Caco-2 (cell line): ENCODE measurements at regions not wholly inside any gene's neighbourhood (a gene's known extent, or its start where the extent isn't known, plus 50 kb on each side); places are given as distances from the start of the nearest gene placed in this dataset.

Experiments used
- BruUV-seq: library from RNA; stranded (reverse); fragments of 400-500 nt; replicated peaks from 2 replicates; lab custom pipeline; 2021; lab: Mats Ljungman, UMichigan
- CTCF ChIA-PET: fragments of 300-600 bp; sonication (Branson Sonifier 250); formaldehyde crosslinking; loops from one replicate; lab custom pipeline; 2022; ENCODE audit warnings: antibody characterized with exemption; lab: Charles Lee
- POLR2A ChIA-PET: fragments of 300-600 bp; sonication (Branson Sonifier 250); formaldehyde crosslinking; loops from one replicate; lab custom pipeline; 2022; ENCODE audit warnings: antibody characterized with exemption; lab: Charles Lee
- DNase-seq, 2 experiments: peaks; one replicate each; pipeline versions ENCODE4 v3.0.0 to v3.0.0-alpha.2; 2020 to 2022
- H3K27me3 ChIP-seq: replicated peaks from 2 replicates; pipeline ENCODE4 v1.6.0; 2011; ENCODE audit warnings: low read length; ENCODE audit not compliant: control insufficient read depth, insufficient read depth
- H3K36me3 ChIP-seq: 2 replicates; pipeline ENCODE4 v1.5.1; 2011; ENCODE audit warnings: low read length; ENCODE audit not compliant: control insufficient read depth, insufficient read depth
- H3K4me1 ChIP-seq: fragments of 250-450 bp; sonication (Bioruptor Pico); 2 replicates; pipeline ENCODE4 v1.5.1; 2020; ENCODE audit warnings: mild to moderate bottlenecking
- H3K4me3 ChIP-seq: 2 replicates; pipeline ENCODE4 v1.5.1; 2011; ENCODE audit warnings: low read depth, mild to moderate bottlenecking, control low read depth, low read length
- H3K9me3 ChIP-seq: fragments of 250-450 bp; sonication (Bioruptor Pico); 2 replicates; pipeline ENCODE4 v1.5.1; 2020; ENCODE audit warnings: mild to moderate bottlenecking, moderate library complexity
- H3K27ac Mint-ChIP-seq: one replicate; pipeline ENCODE4 v1.8.0; 2022; ENCODE audit warnings: mixed read lengths; ENCODE audit not compliant: unreplicated experiment
- H3K27me3 Mint-ChIP-seq: one replicate; pipeline ENCODE4 v1.8.0; 2022; ENCODE audit warnings: mixed read lengths; ENCODE audit not compliant: insufficient read depth, unreplicated experiment
- H3K36me3 Mint-ChIP-seq: one replicate; pipeline ENCODE4 v1.8.0; 2022; ENCODE audit warnings: mild to moderate bottlenecking, mixed read lengths; ENCODE audit not compliant: insufficient read depth, unreplicated experiment
- H3K4me1 Mint-ChIP-seq: one replicate; pipeline ENCODE4 v1.8.0; 2022; ENCODE audit warnings: low read depth, mixed read lengths; ENCODE audit not compliant: unreplicated experiment
- H3K4me3 Mint-ChIP-seq: one replicate; pipeline ENCODE4 v1.8.0; 2022; ENCODE audit warnings: mild to moderate bottlenecking, moderate library complexity, mixed read lengths; ENCODE audit not compliant: unreplicated experiment
- H3K9me3 Mint-ChIP-seq: one replicate; pipeline ENCODE4 v1.8.0; 2022; ENCODE audit warnings: mixed read lengths; ENCODE audit not compliant: unreplicated experiment
- CTCF ChIP-seq, 2 experiments: fragments of 200-600 bp in 1 of 2; IDR thresholded peaks; 1 replicate in 1 of 2; 2 replicates in 1 of 2; pipeline versions ENCODE4 v1.5.1 to v1.8.0; 2011 to 2022; ENCODE audit warnings: antibody characterized with exemption in 1 of 2, control low read depth in 1 of 2, inconsistent platforms in 1 of 2, low read depth in 1 of 2, low read length in 1 of 2, mild to moderate bottlenecking in 1 of 2, moderate library complexity in 1 of 2; ENCODE audit not compliant: insufficient read depth in 1 of 2, severe bottlenecking in 1 of 2, unreplicated experiment in 1 of 2
- intact Hi-C: fragments of 100-400 bp; cut with micrococcal nuclease; formaldehyde crosslinking; loops from one replicate; pipeline ENCODE4 v1.10.0; 2022; ENCODE audit not compliant: unreplicated experiment

- Histone ChIP-seq H3K27me3 (no peaks in the 10 kb centered on the region), H3K9me3 (no peaks in the 10 kb centered on the region), H3K4me1 (no peaks in the 10 kb centered on the region), H3K36me3 (no peaks in the 10 kb centered on the region), H3K4me3 (no peak overlapping the region)
- no peak overlapping the region for H3K4me3 Mint-ChIP-seq
- no peak for TF ChIP-seq CTCF (IDR thresholded peaks at IDR 0.05; ENCODE audit: insufficient read depth in 1 of 2, low read depth in 1 of 2, low read length in 1 of 2, severe bottlenecking in 1 of 2, unreplicated experiment in 1 of 2)
- CTCF ChIA-PET: no interaction called here
- BruUV-seq: no TSS peak
- DNase-seq: no peak
- H3K36me3 Mint-ChIP-seq: no peaks in the 10 kb centered on the region
- POLR2A ChIA-PET: no interaction called here
- intact Hi-C loops: no loop called here
- H3K27me3 Mint-ChIP-seq: no peaks in the 10 kb centered on the region
- no peaks in the 10 kb centered on the region for H3K4me1 Mint-ChIP-seq
- H3K27ac Mint-ChIP-seq: no peak overlapping the region
- H3K9me3 Mint-ChIP-seq: peaks cover 8% of the 10 kb centered on the region
These were observed 998.5 kb downstream of the ADGRL2 start for GRCh38 chr1:82799261-82799660.

- H3K4me3 ChIP-seq: no peak overlapping the region
- no peaks in the 10 kb centered on the region for H3K9me3 ChIP-seq
- no peak for TF ChIP-seq CTCF (IDR thresholded peaks at IDR 0.05; ENCODE audit: insufficient read depth in 1 of 2, low read depth in 1 of 2, low read length in 1 of 2, severe bottlenecking in 1 of 2, unreplicated experiment in 1 of 2)
- Mint-ChIP-seq H3K36me3 (no peaks in the 10 kb centered on the region), H3K9me3 (peaks cover 8% of the 10 kb centered on the region), H3K4me3 (no peak overlapping the region), H3K4me1 (no peaks in the 10 kb centered on the region), H3K27me3 (no peaks in the 10 kb centered on the region), H3K27ac (no peak overlapping the region)
- intact Hi-C loops: no loop called here
- no peaks in the 10 kb centered on the region for H3K36me3 ChIP-seq
- no peaks in the 10 kb centered on the region for H3K4me1 ChIP-seq
- POLR2A ChIA-PET: no interaction called here
- no peaks in the 10 kb centered on the region for H3K27me3 ChIP-seq
- no peak for DNase-seq
- no TSS peak for BruUV-seq
- CTCF ChIA-PET: no interaction called here
These were observed 994.9 kb downstream of the ADGRL2 start for GRCh38 chr1:82795508-82796149.

GRCh38 chr1:82792151-82792550 is 991.4 kb downstream of the ADGRL2 start:
- no peaks in the 10 kb centered on the region for H3K9me3 Mint-ChIP-seq
- ChIA-PET CTCF (no interaction called here), POLR2A (no interaction called here)
- Histone ChIP-seq H3K36me3 (no peaks in the 10 kb centered on the region), H3K4me1 (no peaks in the 10 kb centered on the region), H3K9me3 (no peaks in the 10 kb centered on the region), H3K27me3 (no peaks in the 10 kb centered on the region), H3K4me3 (no peak overlapping the region)
- TF ChIP-seq CTCF (IDR thresholded peaks at IDR 0.05; ENCODE audit: insufficient read depth in 1 of 2, low read depth in 1 of 2, low read length in 1 of 2, severe bottlenecking in 1 of 2, unreplicated experiment in 1 of 2): no peak
- no peaks in the 10 kb centered on the region for H3K36me3 Mint-ChIP-seq
- H3K27ac Mint-ChIP-seq: no peak overlapping the region
- H3K4me3 Mint-ChIP-seq: no peak overlapping the region
- no peaks in the 10 kb centered on the region for H3K4me1 Mint-ChIP-seq
- intact Hi-C loops: no loop called here
- DNase-seq: no peak
- H3K27me3 Mint-ChIP-seq: no peaks in the 10 kb centered on the region
- BruUV-seq: no TSS peak
